ENCODE measurements at regions not wholly inside any gene's neighbourhood (a gene's known extent, or its start where the extent isn't known, plus 50 kb on each side); places are given as distances from the start of the nearest gene placed in this dataset.
A peak's percentile ranks its signal among the peaks of the same experiment; 100 is the strongest.

GRCh38 chr15:99440551-99441443, 125.0 kb upstream of the MEF2A start:
- no peak for DNase-seq (ENCODE audit: low read depth)

GRCh38 chr15:99441444-99441800, 124.4 kb upstream of the MEF2A start:
- DNase-seq (ENCODE audit: low read depth), result no peak

- DNase-seq (ENCODE audit: low read depth), result no peak
Observed at GRCh38 chr15:99441871-99442251, 123.9 kb upstream of the MEF2A start.

- peak; percentile 90 for DNase-seq (ENCODE audit: low read depth)
Observed at GRCh38 chr15:99442252-99442897, 123.4 kb upstream of the MEF2A start.

GRCh38 chr15:99443056-99443756, 122.6 kb upstream of the MEF2A start:
- no peak for DNase-seq (ENCODE audit: low read depth)

GRCh38 chr15:99443768-99444446, 121.9 kb upstream of the MEF2A start:
- DNase-seq (ENCODE audit: low read depth), result no peak

- DNase-seq (ENCODE audit: low read depth), result no peak
Observed at GRCh38 chr15:99445272-99445850, 120.4 kb upstream of the MEF2A start.

GRCh38 chr15:99446565-99447496, 119.0 kb upstream of the MEF2A start:
- DNase-seq (ENCODE audit: low read depth), result no peak

- DNase-seq (ENCODE audit: low read depth), result no peak
Observed at GRCh38 chr15:99447497-99448371, 118.0 kb upstream of the MEF2A start.

- DNase-seq (ENCODE audit: low read depth), result no peak
Observed at GRCh38 chr15:99449514-99449913, 116.3 kb upstream of the MEF2A start.

- DNase-seq (ENCODE audit: low read depth), result peak; percentile 75
Observed at GRCh38 chr15:99450896-99451358, 114.9 kb upstream of the MEF2A start.

- DNase-seq (ENCODE audit: low read depth), result no peak
Observed at GRCh38 chr15:99451484-99451883, 114.3 kb upstream of the MEF2A start.

- DNase-seq (ENCODE audit: low read depth), result no peak
Observed at GRCh38 chr15:99452010-99452409, 113.8 kb upstream of the MEF2A start.

- DNase-seq (ENCODE audit: low read depth), result peak; percentile 29
Observed at GRCh38 chr15:99452728-99453636, 112.8 kb upstream of the MEF2A start.

- DNase-seq (ENCODE audit: low read depth), result no peak
Observed at GRCh38 chr15:99453637-99454030, 112.2 kb upstream of the MEF2A start.

- no peak for DNase-seq (ENCODE audit: low read depth)
Observed at GRCh38 chr15:99454107-99454809, 111.5 kb upstream of the MEF2A start.

GRCh38 chr15:99454941-99455788, 110.6 kb upstream of the MEF2A start:
- peak; percentile 95 for DNase-seq (ENCODE audit: low read depth)

All from iris pigment epithelial cell (primary cell).